Kidney epithelial cell (primary cell): ENCODE measurements at regions not wholly inside any gene's neighbourhood (a gene's known extent, or its start where the extent isn't known, plus 50 kb on each side); places are given as distances from the start of the nearest gene placed in this dataset.

Source experiments
- DNase-seq: peaks from one replicate; pipeline ENCODE4 v3.0.0-alpha.2; 2010; ENCODE audit warnings: low read depth
- H3K27me3 ChIP-seq: 2 replicates; pipeline ENCODE4 v1.6.0; 2011; ENCODE audit warnings: low read length; ENCODE audit not compliant: control insufficient read depth, insufficient read depth
- H3K36me3 ChIP-seq: 2 replicates; pipeline ENCODE4 v1.5.1; 2011; ENCODE audit warnings: low read length; ENCODE audit not compliant: control insufficient read depth, insufficient read depth
- H3K4me3 ChIP-seq: 2 replicates; pipeline ENCODE4 v1.5.1; 2011; ENCODE audit warnings: low read depth, mild to moderate bottlenecking, control low read depth, low read length
- TF ChIP-seq, protein P1 (sequence below): IDR thresholded peaks from 2 replicates; pipeline ENCODE4 v1.5.1; 2011; ENCODE audit warnings: mild to moderate bottlenecking, moderate library complexity, low read length, control low read depth, inconsistent platforms; ENCODE audit not compliant: insufficient read depth, poor library complexity, severe bottlenecking

DNA sequence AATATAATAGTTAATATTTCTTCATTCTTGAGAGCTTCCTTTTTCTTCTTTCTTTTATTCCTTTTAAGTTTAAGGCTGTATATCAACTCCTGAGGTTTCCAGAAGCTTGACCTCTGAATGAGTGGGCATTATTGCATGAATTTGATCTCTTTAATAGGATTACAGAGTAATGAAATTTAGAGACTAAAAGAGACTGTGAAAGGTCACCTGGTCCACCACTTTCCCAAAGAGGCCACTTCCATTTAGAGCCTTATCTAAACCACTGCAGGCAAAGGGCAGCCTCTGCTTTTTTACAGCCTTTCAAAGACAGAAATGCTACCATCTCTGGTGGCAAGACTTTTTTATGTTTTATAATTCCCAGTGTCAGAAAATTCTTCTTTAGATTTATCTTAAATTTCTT is 215.3 kb upstream of the HS3ST5 start:
- Histone ChIP-seq H3K36me3 (no peaks in the 10 kb centered on the region), H3K27me3 (no peaks in the 10 kb centered on the region), H3K4me3 (no peak overlapping the region)
- TF ChIP-seq, protein P1, sequence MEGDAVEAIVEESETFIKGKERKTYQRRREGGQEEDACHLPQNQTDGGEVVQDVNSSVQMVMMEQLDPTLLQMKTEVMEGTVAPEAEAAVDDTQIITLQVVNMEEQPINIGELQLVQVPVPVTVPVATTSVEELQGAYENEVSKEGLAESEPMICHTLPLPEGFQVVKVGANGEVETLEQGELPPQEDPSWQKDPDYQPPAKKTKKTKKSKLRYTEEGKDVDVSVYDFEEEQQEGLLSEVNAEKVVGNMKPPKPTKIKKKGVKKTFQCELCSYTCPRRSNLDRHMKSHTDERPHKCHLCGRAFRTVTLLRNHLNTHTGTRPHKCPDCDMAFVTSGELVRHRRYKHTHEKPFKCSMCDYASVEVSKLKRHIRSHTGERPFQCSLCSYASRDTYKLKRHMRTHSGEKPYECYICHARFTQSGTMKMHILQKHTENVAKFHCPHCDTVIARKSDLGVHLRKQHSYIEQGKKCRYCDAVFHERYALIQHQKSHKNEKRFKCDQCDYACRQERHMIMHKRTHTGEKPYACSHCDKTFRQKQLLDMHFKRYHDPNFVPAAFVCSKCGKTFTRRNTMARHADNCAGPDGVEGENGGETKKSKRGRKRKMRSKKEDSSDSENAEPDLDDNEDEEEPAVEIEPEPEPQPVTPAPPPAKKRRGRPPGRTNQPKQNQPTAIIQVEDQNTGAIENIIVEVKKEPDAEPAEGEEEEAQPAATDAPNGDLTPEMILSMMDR, result no peak
- DNase-seq, result no peak

DNA sequence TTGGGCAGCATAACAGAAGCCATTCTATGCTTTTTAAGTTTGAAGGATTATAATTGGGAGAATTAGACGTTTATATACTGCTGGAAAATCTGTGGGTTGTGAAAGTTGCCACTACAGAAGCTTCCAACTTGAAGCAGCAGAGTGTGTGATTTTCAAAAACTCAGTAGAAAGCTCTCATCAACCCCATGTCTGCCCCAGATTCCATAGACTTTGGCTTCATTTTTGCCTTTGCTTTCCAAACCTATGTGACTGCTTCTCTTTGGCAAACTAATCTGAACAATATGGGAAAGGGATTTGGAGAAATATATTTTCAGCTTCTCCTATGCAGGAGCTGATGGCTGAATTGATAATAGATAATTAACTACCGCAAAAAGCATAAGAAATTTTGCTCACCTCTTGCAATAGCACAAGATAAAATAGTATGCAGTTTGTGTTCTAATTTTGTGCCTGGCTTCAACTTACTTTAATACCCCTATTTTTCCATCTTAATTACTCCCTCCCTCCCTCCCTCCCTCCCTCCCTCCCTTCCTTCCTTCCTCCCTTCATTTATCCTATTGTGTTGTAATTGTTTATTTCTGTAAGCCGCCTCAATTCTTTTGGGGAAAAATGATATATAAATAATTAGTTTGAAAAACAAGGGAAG is 214.1 kb upstream of the HS3ST5 start:
- no peaks in the 10 kb centered on the region for H3K27me3 ChIP-seq
- TF ChIP-seq, protein P1, result no peak
- DNase-seq, result no peak
- H3K36me3 ChIP-seq, result no peaks in the 10 kb centered on the region
- no peak overlapping the region for H3K4me3 ChIP-seq

- DNase-seq, result no peak
- TF ChIP-seq, protein P1, result no peak
- no peaks in the 10 kb centered on the region for H3K27me3 ChIP-seq
- no peak overlapping the region for H3K4me3 ChIP-seq
- no peaks in the 10 kb centered on the region for H3K36me3 ChIP-seq
Measured at GRCh38 chr6:114550316-114550715, 207.5 kb upstream of the HS3ST5 start.

DNA sequence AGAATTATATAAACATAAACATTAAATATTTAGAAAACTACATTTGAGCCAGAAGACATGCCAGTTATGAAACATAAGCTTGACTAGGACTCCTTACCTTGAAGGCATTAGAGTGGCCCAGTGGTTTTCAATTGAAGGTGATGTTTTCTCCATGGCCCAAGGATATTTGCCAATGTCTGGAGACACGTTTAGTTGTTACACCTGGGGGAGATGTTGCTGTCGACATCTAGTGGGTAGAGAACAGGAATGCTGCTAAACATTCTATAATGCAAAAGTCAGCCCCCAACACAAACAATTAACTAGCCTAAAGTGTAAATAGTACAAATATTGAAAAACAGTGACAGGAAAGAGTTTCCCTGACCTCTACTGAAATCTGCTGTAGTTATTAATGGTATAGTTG is 200.9 kb upstream of the HS3ST5 start:
- H3K4me3 ChIP-seq, result no peak overlapping the region
- TF ChIP-seq, protein P1, result no peak

GRCh38 chr6:114541794-114542193 is 199.0 kb upstream of the HS3ST5 start:
- no peaks in the 10 kb centered on the region for H3K36me3 ChIP-seq
- no peaks in the 10 kb centered on the region for H3K27me3 ChIP-seq
- no peak overlapping the region for H3K4me3 ChIP-seq
- no peak for DNase-seq
- TF ChIP-seq, protein P1, result no peak

More for the DNA sequence above, 200.9 kb upstream of the HS3ST5 start:
- Histone ChIP-seq H3K27me3 (no peaks in the 10 kb centered on the region), H3K36me3 (no peaks in the 10 kb centered on the region)
- no peak for DNase-seq

GRCh38 chr6:114537977-114538376 is 195.2 kb upstream of the HS3ST5 start:
- no peak for DNase-seq
- Histone ChIP-seq H3K36me3 (no peaks in the 10 kb centered on the region), H3K4me3 (no peak overlapping the region), H3K27me3 (no peaks in the 10 kb centered on the region)
- TF ChIP-seq, protein P1, result no peak
